ENCODE measurements at regions not wholly inside any gene's neighbourhood (a gene's known extent, or its start where the extent isn't known, plus 50 kb on each side); places are given as distances from the start of the nearest gene placed in this dataset.

DNA sequence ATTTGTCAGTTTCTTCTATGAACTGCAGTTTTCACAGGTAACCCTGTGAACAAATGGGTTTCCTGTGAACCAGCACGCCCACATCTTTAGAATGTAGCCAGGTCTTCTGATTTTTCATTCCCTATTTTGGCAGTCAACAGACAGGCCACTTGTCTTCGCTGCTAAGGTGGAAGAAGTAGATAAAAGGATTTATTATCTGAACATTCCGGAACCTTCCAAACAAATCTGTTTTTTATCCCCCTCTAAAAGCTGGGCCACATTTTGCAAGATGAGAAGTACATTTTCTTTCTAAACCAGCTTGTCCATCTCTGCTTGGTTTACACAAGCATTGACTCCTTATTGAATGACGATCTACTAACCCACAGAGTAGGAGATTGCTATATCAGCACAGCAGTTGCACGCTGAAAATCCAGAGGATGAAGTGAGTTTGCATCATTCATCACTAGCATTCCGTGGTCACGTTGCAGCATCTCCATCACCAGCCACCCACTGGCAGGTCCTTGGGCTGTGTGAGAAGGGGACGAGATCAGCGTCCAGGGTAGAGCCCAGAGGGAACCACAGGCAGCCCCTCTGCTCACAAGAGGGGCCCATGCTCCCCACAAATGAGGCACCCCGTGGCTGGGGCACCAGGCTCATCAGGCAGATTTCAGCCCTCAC lies 83.5 kb downstream of the TOMM20 start:
- TF ChIP-seq, protein P1, sequence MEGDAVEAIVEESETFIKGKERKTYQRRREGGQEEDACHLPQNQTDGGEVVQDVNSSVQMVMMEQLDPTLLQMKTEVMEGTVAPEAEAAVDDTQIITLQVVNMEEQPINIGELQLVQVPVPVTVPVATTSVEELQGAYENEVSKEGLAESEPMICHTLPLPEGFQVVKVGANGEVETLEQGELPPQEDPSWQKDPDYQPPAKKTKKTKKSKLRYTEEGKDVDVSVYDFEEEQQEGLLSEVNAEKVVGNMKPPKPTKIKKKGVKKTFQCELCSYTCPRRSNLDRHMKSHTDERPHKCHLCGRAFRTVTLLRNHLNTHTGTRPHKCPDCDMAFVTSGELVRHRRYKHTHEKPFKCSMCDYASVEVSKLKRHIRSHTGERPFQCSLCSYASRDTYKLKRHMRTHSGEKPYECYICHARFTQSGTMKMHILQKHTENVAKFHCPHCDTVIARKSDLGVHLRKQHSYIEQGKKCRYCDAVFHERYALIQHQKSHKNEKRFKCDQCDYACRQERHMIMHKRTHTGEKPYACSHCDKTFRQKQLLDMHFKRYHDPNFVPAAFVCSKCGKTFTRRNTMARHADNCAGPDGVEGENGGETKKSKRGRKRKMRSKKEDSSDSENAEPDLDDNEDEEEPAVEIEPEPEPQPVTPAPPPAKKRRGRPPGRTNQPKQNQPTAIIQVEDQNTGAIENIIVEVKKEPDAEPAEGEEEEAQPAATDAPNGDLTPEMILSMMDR (IDR thresholded peaks at IDR 0.05): no peak
- DNase-seq (ENCODE audit: low spot score): no peak
- ATAC-seq (ENCODE audit: low FRiP score): no peak

DNA sequence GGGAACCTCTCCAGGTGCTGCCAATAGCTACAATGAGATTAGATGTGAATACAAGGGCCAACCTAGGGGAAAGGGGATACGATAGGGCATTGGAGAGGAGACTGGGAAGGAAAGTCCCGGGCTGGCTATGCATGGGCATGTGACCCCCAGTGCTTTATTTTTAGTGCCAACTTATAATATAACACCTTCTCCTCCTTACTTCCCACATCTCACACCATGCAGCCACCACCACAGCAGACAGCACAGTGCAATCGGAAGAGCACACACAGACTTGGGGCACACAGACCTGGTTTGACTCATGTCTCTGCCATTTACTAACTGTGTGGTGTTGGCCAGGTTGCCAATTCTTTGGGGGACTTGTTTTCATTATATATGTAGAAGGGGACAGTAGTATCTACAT lies 85.4 kb downstream of the TOMM20 start:
- TF ChIP-seq, protein P1 (IDR thresholded peaks at IDR 0.05): no peak
- ATAC-seq (ENCODE audit: low FRiP score) (no peak), DNase-seq (ENCODE audit: low spot score) (no peak)

DNA sequence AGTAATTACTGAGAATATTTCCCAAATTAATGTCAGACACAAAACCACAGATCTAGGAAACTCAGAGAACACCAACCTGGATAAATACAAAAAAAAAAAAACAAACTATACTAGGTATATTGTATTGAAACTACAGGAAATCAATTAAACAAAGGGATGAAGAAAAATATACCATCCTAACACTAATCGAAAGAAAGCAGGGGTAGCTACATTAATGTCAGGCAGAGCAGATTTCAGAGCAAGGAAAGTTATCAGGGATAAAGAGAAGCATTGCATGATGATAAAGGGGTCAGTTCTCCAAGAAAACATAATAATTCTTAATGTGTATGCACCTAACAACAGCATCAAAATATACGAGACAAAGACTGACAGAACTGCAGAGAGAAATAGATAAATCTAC lies 89.9 kb downstream of the TOMM20 start:
- TF ChIP-seq, protein P1 (IDR thresholded peaks at IDR 0.05): no peak
- ATAC-seq (ENCODE audit: low FRiP score) (no peak), DNase-seq (ENCODE audit: low spot score) (no peak)

DNA sequence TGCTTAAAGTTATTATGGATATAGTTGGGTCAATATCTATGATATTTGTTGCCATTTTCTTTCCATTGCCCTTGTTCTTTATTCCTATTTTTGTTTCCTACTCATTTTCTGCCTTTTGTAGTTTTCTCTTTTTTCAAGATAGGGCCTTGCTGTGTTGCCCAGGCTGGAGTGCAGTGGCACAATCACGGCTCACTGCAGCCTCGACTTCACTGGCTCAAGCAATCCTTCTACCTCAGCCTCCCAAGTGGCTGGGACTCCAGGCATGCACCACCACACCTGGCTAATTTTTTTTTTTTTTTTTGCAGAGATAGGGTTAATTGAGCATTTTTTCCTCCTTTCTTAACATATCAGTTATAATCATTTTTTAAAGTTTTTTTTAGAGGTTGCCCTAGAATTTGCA lies 92.7 kb downstream of the TOMM20 start:
- DNase-seq (ENCODE audit: low spot score) (no peak), ATAC-seq (ENCODE audit: low FRiP score) (no peak)
- TF ChIP-seq, protein P1 (IDR thresholded peaks at IDR 0.05): no peak

DNA sequence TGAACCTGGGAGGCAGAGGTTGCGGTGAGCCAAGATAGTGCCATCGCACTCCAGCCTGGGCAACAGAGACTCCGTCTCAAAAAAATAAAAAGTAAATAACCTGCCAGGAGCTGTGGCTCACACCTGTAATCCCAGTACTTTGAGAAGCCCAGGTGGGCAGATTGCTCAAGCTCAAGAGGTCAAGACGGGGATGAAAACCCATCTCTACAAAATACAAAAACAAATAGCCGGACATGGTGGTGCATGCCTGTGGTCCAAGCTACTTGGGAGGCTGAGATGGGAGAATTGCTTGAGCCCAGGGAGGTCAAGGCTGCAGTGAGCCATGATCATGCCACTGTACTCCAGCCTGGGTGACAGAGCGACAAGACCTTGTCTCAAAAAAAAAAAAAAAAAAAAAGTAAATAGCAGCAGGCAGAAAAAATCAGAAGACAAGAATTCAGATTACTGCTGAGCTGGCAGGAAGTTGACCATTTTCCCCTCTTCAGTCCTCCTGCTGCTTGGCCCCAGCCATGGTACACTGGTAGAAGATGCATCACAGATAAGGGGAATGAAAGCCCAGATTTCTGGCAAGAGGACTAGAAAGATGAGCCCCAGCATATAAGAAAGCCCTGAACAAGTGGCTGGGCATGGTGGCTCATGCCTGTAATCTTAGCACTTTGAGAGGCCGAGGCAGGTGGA lies 97.6 kb downstream of the TOMM20 start:
- no peak for ATAC-seq (ENCODE audit: low FRiP score)
- no peak for DNase-seq (ENCODE audit: low spot score)
- TF ChIP-seq, protein P1 (IDR thresholded peaks at IDR 0.05): no peak

DNA sequence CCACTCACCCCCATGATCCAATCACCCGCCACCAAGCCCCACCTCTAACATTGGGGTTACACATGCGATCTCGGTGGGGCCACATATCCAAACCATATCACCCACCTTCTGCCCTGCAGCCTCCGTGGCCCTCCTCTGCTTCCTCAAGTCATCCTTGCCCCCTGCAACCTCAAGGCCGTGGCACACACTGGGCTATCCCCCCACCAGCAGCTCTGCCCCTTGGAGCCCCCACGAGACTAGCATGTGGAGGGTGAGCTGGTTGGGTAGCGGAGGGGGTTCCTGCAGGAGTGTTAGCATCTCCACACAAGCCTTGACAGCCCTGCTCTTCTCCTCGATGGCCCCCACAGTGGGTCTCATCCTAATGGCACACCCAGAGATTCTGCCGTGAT lies 100.8 kb downstream of the TOMM20 start:
- DNase-seq (ENCODE audit: low spot score) (no peak), ATAC-seq (ENCODE audit: low FRiP score) (no peak)
- TF ChIP-seq, protein P1 (IDR thresholded peaks at IDR 0.05): no peak
